Endodermal cell (in vitro differentiated cells): ENCODE measurements at regions not wholly inside any gene's neighbourhood (a gene's known extent, or its start where the extent isn't known, plus 50 kb on each side); places are given as distances from the start of the nearest gene placed in this dataset.

Experiments
- DNase-seq: peaks from one replicate; pipeline ENCODE4 v3.0.0-alpha.2; 2017
- H3K27ac ChIP-seq: 2 replicates; pipeline ENCODE4 v1.5.1; 2013; ENCODE audit warnings: mild to moderate bottlenecking, low read depth, low read length, moderate library complexity
- H3K27me3 ChIP-seq: 2 replicates; pipeline ENCODE4 v1.6.1; 2013; ENCODE audit warnings: mild to moderate bottlenecking, low read length, moderate library complexity; ENCODE audit not compliant: insufficient read depth, control insufficient read depth, poor library complexity, severe bottlenecking
- H3K36me3 ChIP-seq: 2 replicates; pipeline ENCODE4 v1.7.0; 2013; ENCODE audit warnings: mild to moderate bottlenecking, low read length, moderate library complexity; ENCODE audit not compliant: control insufficient read depth, insufficient read depth
- H3K4me1 ChIP-seq: one replicate; pipeline ENCODE4 v1.7.0; 2013; ENCODE audit warnings: low read length; ENCODE audit not compliant: control insufficient read depth, insufficient read depth
- H3K4me3 ChIP-seq: 2 replicates; pipeline ENCODE4 v1.5.1; 2013; ENCODE audit warnings: mild to moderate bottlenecking, low read length, moderate library complexity
- H3K9ac ChIP-seq: 2 replicates; pipeline ENCODE4 v1.6.1; 2013; ENCODE audit warnings: mild to moderate bottlenecking, low read length, moderate library complexity; ENCODE audit not compliant: poor library complexity, severe bottlenecking; ENCODE audit errors: extremely low read depth
- H3K9me3 ChIP-seq: 2 replicates; pipeline ENCODE4 v1.6.1; 2013; ENCODE audit warnings: mild to moderate bottlenecking, low read length, moderate library complexity; ENCODE audit not compliant: control insufficient read depth
- H3K27ac Mint-ChIP-seq: 2 replicates; pipeline ENCODE4 v1.8.0; 2020; ENCODE audit warnings: mixed read lengths
- H3K27me3 Mint-ChIP-seq: 2 replicates; pipeline ENCODE4 v1.8.0; 2021; ENCODE audit warnings: mild to moderate bottlenecking, mixed read lengths; ENCODE audit not compliant: insufficient read depth
- H3K36me3 Mint-ChIP-seq: 2 replicates; pipeline ENCODE4 v1.8.0; 2020; ENCODE audit warnings: low read depth, mixed read lengths
- H3K4me1 Mint-ChIP-seq: 2 replicates; pipeline ENCODE4 v1.8.0; 2020; ENCODE audit warnings: mixed read lengths
- H3K4me3 Mint-ChIP-seq: 2 replicates; pipeline ENCODE4 v1.8.0; 2020; ENCODE audit warnings: mild to moderate bottlenecking, moderate library complexity, mixed read lengths
- H3K9me3 Mint-ChIP-seq: 2 replicates; pipeline ENCODE4 v1.8.0; 2020; ENCODE audit warnings: mild to moderate bottlenecking, mixed read lengths
- CTCF ChIP-seq: fragments of 200-600 bp; sonication (generic); conservative IDR thresholded peaks from 2 replicates; pipeline ENCODE4 v1.5.0; 2021; ENCODE audit warnings: antibody characterized with exemption, mild to moderate bottlenecking
- WGBS, 2 experiments: methylation state at CpG; one replicate each; pipeline versions ENCODE4 v1.1.5 to v1.1.7; 2013; ENCODE audit warnings: missing lambda C conversion rate in 2 of 2, mixed read lengths in 1 of 2; ENCODE audit not compliant: insufficient coverage in 1 of 2, insufficient read length in 1 of 2; 5-methylcytosine and 5-hydroxymethylcytosine counted together

GRCh38 chr13:67806796-67807195 is 576.7 kb upstream of the PCDH9 start:
- no peak overlapping the region for H3K9ac ChIP-seq
- no peak overlapping the region for H3K27ac Mint-ChIP-seq
- no peak overlapping the region for H3K4me3 Mint-ChIP-seq
- peaks cover 28% of the 10 kb centered on the region for H3K4me1 Mint-ChIP-seq
- H3K36me3 ChIP-seq: no peaks in the 10 kb centered on the region
- TF ChIP-seq CTCF: no peak
- H3K27me3 ChIP-seq: no peaks in the 10 kb centered on the region
- H3K4me3 ChIP-seq: no peak overlapping the region
- peaks cover 6% of the 10 kb centered on the region for H3K4me1 ChIP-seq
- no peak overlapping the region for H3K27ac ChIP-seq
- DNase-seq: no peak
- H3K9me3 Mint-ChIP-seq: peaks cover 6% of the 10 kb centered on the region
- H3K27me3 Mint-ChIP-seq: no peaks in the 10 kb centered on the region
- no peaks in the 10 kb centered on the region for H3K36me3 Mint-ChIP-seq
- no peaks in the 10 kb centered on the region for H3K9me3 ChIP-seq

- DNase-seq: no peak
- Histone ChIP-seq H3K36me3 (no peaks in the 10 kb centered on the region), H3K27ac (no peak overlapping the region), H3K9me3 (no peaks in the 10 kb centered on the region), H3K27me3 (no peaks in the 10 kb centered on the region), H3K4me1 (peaks cover 6% of the 10 kb centered on the region), H3K4me3 (no peak overlapping the region), H3K9ac (no peak overlapping the region)
- H3K4me3 Mint-ChIP-seq: no peak overlapping the region
- 63 to 80% methylated on average over 6 to 8 of the region's 8 CpGs for WGBS, 2 experiments
- peak overlapping the region; percentile 44 for H3K27ac Mint-ChIP-seq
- TF ChIP-seq CTCF: no peak
- H3K36me3 Mint-ChIP-seq: no peaks in the 10 kb centered on the region
- peaks cover 9% of the 10 kb centered on the region for H3K9me3 Mint-ChIP-seq
- H3K4me1 Mint-ChIP-seq: peaks cover 30% of the 10 kb centered on the region
- H3K27me3 Mint-ChIP-seq: no peaks in the 10 kb centered on the region
Observed at GRCh38 chr13:67803118-67803517, 573.0 kb upstream of the PCDH9 start.

- no peak for DNase-seq
- H3K9me3 ChIP-seq: no peaks in the 10 kb centered on the region
- Mint-ChIP-seq H3K4me3 (no peak overlapping the region), H3K4me1 (peaks cover 7% of the 10 kb centered on the region), H3K27me3 (no peaks in the 10 kb centered on the region), H3K36me3 (no peaks in the 10 kb centered on the region), H3K27ac (no peak overlapping the region), H3K9me3 (no peaks in the 10 kb centered on the region)
- no peaks in the 10 kb centered on the region for H3K36me3 ChIP-seq
- no peak for TF ChIP-seq CTCF
- H3K9ac ChIP-seq: no peak overlapping the region
- no peak overlapping the region for H3K4me3 ChIP-seq
- no peaks in the 10 kb centered on the region for H3K27me3 ChIP-seq
- H3K27ac ChIP-seq: no peak overlapping the region
- H3K4me1 ChIP-seq: peaks cover 6% of the 10 kb centered on the region
Observed at GRCh38 chr13:67792151-67792676, 562.1 kb upstream of the PCDH9 start.
